ENCODE measurements at regions not wholly inside any gene's neighbourhood (a gene's known extent, or its start where the extent isn't known, plus 50 kb on each side); places are given as distances from the start of the nearest gene placed in this dataset.

DNA sequence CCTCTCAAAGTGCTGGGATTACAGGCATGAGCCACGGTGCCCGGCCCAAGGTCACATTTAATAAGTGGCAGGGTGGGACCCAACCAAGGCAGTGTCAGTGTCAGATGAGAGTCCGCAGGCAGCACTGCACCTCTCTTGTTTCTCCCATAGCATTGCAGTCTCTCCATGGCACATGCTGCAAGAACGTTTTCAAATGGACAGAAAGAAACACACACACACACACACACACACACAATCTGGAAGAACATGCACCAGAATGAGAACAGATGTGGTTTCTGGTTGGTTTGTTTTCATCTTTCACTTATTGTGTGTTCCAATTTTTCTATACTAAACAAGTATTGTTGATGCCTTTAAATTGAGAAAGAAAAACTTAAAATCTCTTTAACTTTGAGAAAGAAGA, 126.5 kb downstream of the SYF2 start:
- H2BK15ac ChIP-seq (ENCODE audit: low read depth, low read length), result no peak overlapping the region
- H3K27ac ChIP-seq (ENCODE audit: insufficient read length, low read depth, low read length), result no peak overlapping the region
- no peaks in the 10 kb centered on the region for H3K27me3 ChIP-seq (ENCODE audit: insufficient read depth, low read length)
- Mint-ChIP-seq H3K4me3 (no peak overlapping the region), H3K9me3 (peaks cover 10 to 12% of the 10 kb centered on the region in 2 experiments), H3K27me3 (ENCODE audit: low read depth) (peaks cover 12% of the 10 kb centered on the region), H3K4me1 (peaks cover 3 to 7% of the 10 kb centered on the region in 2 experiments; a peak in 2 of 4 replicates), H3K36me3 (ENCODE audit: insufficient read depth in 1 of 3, low read depth in 3 of 3) (peaks cover 2 to 9% (median 7%) of the 10 kb centered on the region in 3 experiments; a peak in 6 of 7 replicates), H3K27ac (no peak overlapping the region)
- no peak overlapping the region for H2AK5ac ChIP-seq (ENCODE audit: insufficient read length, low read length)
- H3K4me1 ChIP-seq (ENCODE audit: insufficient read depth, low read length), result no peaks in the 10 kb centered on the region
- H4K5ac ChIP-seq (ENCODE audit: insufficient read length, low read depth, low read length), result no peak overlapping the region
- no peak overlapping the region for H2BK120ac ChIP-seq (ENCODE audit: low read depth, low read length, poor library complexity, severe bottlenecking)
- no peaks in the 10 kb centered on the region for H3K9me3 ChIP-seq (ENCODE audit: control insufficient read depth, low read depth, low read length)
- no peak overlapping the region for H3K4ac ChIP-seq (ENCODE audit: low read depth, low read length)
- H2BK5ac ChIP-seq (ENCODE audit: insufficient read length, low read length), result no peak overlapping the region
- no peak overlapping the region for H3K18ac ChIP-seq (ENCODE audit: insufficient read length, low read depth, low read length)
- no peak overlapping the region for H3T11ph ChIP-seq (ENCODE audit: low read length)
- H4K20me1 ChIP-seq (ENCODE audit: control insufficient read depth, insufficient read depth, insufficient read length), result no peaks in the 10 kb centered on the region
- no peak overlapping the region for H4K8ac ChIP-seq (replicated peaks; ENCODE audit: insufficient read length, low read depth, low read length)
- no peaks in the 10 kb centered on the region for H3K79me2 ChIP-seq (ENCODE audit: insufficient read depth, low read length)
- TF ChIP-seq, protein P1, sequence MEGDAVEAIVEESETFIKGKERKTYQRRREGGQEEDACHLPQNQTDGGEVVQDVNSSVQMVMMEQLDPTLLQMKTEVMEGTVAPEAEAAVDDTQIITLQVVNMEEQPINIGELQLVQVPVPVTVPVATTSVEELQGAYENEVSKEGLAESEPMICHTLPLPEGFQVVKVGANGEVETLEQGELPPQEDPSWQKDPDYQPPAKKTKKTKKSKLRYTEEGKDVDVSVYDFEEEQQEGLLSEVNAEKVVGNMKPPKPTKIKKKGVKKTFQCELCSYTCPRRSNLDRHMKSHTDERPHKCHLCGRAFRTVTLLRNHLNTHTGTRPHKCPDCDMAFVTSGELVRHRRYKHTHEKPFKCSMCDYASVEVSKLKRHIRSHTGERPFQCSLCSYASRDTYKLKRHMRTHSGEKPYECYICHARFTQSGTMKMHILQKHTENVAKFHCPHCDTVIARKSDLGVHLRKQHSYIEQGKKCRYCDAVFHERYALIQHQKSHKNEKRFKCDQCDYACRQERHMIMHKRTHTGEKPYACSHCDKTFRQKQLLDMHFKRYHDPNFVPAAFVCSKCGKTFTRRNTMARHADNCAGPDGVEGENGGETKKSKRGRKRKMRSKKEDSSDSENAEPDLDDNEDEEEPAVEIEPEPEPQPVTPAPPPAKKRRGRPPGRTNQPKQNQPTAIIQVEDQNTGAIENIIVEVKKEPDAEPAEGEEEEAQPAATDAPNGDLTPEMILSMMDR (conservative IDR thresholded peaks at IDR 0.05), result no peak
- H2BK12ac ChIP-seq (ENCODE audit: insufficient read length, low read depth, low read length), result no peak overlapping the region
- no peaks in the 10 kb centered on the region for H3K23me2 ChIP-seq (ENCODE audit: insufficient read length, low read depth, low read length, poor library complexity, severe bottlenecking)
- H2BK20ac ChIP-seq (ENCODE audit: low read depth, low read length, poor library complexity, severe bottlenecking), result no peak overlapping the region
- H4K91ac ChIP-seq (ENCODE audit: insufficient read length, low read depth, low read length), result no peak overlapping the region
- no peak overlapping the region for H3K9ac ChIP-seq (ENCODE audit: extremely low read depth, insufficient read length, low read length)
- H3K4me2 ChIP-seq (ENCODE audit: insufficient read depth, insufficient read length, low read length), result no peak overlapping the region
- no peaks in the 10 kb centered on the region for H3K79me1 ChIP-seq (ENCODE audit: insufficient read depth, low read depth, low read length, poor library complexity, severe bottlenecking)
- H3K14ac ChIP-seq (ENCODE audit: insufficient read depth, low read length), result no peak overlapping the region
- no peak for DNase-seq
- no peak overlapping the region for H3K23ac ChIP-seq (ENCODE audit: insufficient read length, low read depth, low read length)
- no peak overlapping the region for H2AFZ ChIP-seq (ENCODE audit: low read length)
- no peak overlapping the region for H3K56ac ChIP-seq (ENCODE audit: insufficient read length, low read depth, low read length)
- WGBS (ENCODE audit: extremely low coverage, insufficient read length, low lambda C conversion rate), result no CpG with 5 or more reads among the region's 4 CpGs

All from H9 (cell line).